Keratinocyte (primary cell): ENCODE measurements at regions not wholly inside any gene's neighbourhood (a gene's known extent, or its start where the extent isn't known, plus 50 kb on each side); places are given as distances from the start of the nearest gene placed in this dataset.
A peak's percentile ranks its signal among the peaks of the same experiment; 100 is the strongest.

ENCODE experiments used
- DNase-seq: peaks from one replicate; pipeline ENCODE4 v3.0.0-alpha.2; 2011; ENCODE audit warnings: low read depth, missing footprints, low spot score
- FAIRE-seq: peaks from 2 replicates; lab custom pipeline; 2011; peaks lifted over from hg19 to GRCh38; lab: Jason Lieb, UNC
- H2AFZ ChIP-seq: 2 replicates; pipeline ENCODE4 v1.6.0; 2012; ENCODE audit warnings: low read length, control low read depth, inconsistent platforms; ENCODE audit not compliant: control insufficient read depth
- H3K27ac ChIP-seq: 2 replicates; pipeline ENCODE4 v1.5.1; 2011; ENCODE audit warnings: low read length; ENCODE audit not compliant: control insufficient read depth, insufficient read depth
- H3K27me3 ChIP-seq: 3 replicates; pipeline ENCODE4 v1.6.0; 2011; ENCODE audit warnings: low read length; ENCODE audit not compliant: control insufficient read depth, insufficient read depth; ENCODE audit errors: extremely low read depth
- H3K36me3 ChIP-seq, 2 experiments: 2 replicates in 1 of 2; 3 replicates in 1 of 2; pipeline ENCODE4 v1.5.1; 2011; ENCODE audit warnings: low read length in 2 of 2, mild to moderate bottlenecking in 1 of 2; ENCODE audit not compliant: control insufficient read depth in 2 of 2, insufficient read depth in 2 of 2; ENCODE audit errors: extremely low read depth in 1 of 2
- H3K4me1 ChIP-seq: 3 replicates; pipeline ENCODE4 v1.5.1; 2011; ENCODE audit warnings: low read length; ENCODE audit not compliant: control insufficient read depth, insufficient read depth; ENCODE audit errors: extremely low read depth
- H3K4me2 ChIP-seq: 3 replicates; pipeline ENCODE4 v1.6.0; 2011; ENCODE audit warnings: low read depth, low read length; ENCODE audit not compliant: control insufficient read depth, insufficient read depth; ENCODE audit errors: extremely low read depth
- H3K4me3 ChIP-seq, 3 experiments: fragments of 200-600 bp in 1 of 3; sonication (generic) in 1 of 3; 2 replicates in 2 of 3; 3 replicates in 1 of 3; pipeline ENCODE4 v1.5.1; 2011 to 2016; ENCODE audit warnings: low read length in 3 of 3, mild to moderate bottlenecking in 3 of 3, control low read depth in 2 of 3, inconsistent platforms in 1 of 3, low read depth in 1 of 3, mixed read lengths in 1 of 3, mixed run types in 1 of 3, moderate library complexity in 1 of 3; ENCODE audit not compliant: control insufficient read depth in 2 of 3, insufficient read depth in 2 of 3; ENCODE audit errors: extremely low read depth in 1 of 3
- H3K79me2 ChIP-seq: 2 replicates; pipeline ENCODE4 v1.6.0; 2012; ENCODE audit warnings: low read length; ENCODE audit not compliant: control insufficient read depth, insufficient read depth
- H3K9ac ChIP-seq: 3 replicates; pipeline ENCODE4 v1.6.0; 2011; ENCODE audit warnings: low read length; ENCODE audit not compliant: control insufficient read depth, insufficient read depth; ENCODE audit errors: extremely low read depth
- H3K9me1 ChIP-seq: 3 replicates; pipeline ENCODE4 v1.6.0; 2011; ENCODE audit warnings: low read length; ENCODE audit not compliant: control insufficient read depth, insufficient read depth; ENCODE audit errors: extremely low read depth
- H3K9me3 ChIP-seq: 2 replicates; pipeline ENCODE4 v1.5.1; 2012; ENCODE audit warnings: low read depth, low read length; ENCODE audit not compliant: control insufficient read depth
- H4K20me1 ChIP-seq: 3 replicates; pipeline ENCODE4 v1.6.0; 2011; ENCODE audit warnings: low read length; ENCODE audit not compliant: control insufficient read depth, insufficient read depth; ENCODE audit errors: extremely low read depth
- EZH2 ChIP-seq: IDR thresholded peaks from one replicate; pipeline ENCODE4 v1.6.1; 2012; ENCODE audit warnings: inconsistent platforms, mild to moderate bottlenecking, low read length, moderate library complexity
- dilution Hi-C: fragments of 300-500 bp; cut with MboI; formaldehyde crosslinking; loops from one replicate; pipeline ENCODE4 v1.7.0; 2020; ENCODE audit warnings: low sequenced_read_pairs; ENCODE audit not compliant: extremely low pct_ligation_motif_present
- TF ChIP-seq, protein P1 (sequence below), 3 experiments: IDR thresholded peaks in 1 of 3; conservative IDR thresholded peaks in 1 of 3; optimal IDR thresholded peaks in 1 of 3; 2 replicates in 2 of 3; 3 replicates in 1 of 3; pipeline versions ENCODE3 to v1.5.1; 2011; ENCODE audit warnings: low read length in 3 of 3, mild to moderate bottlenecking in 3 of 3, moderate library complexity in 2 of 3, control low read depth in 1 of 3, inconsistent platforms in 1 of 3; ENCODE audit not compliant: insufficient read depth in 2 of 3; ENCODE audit errors: extremely low read depth in 1 of 3

DNA sequence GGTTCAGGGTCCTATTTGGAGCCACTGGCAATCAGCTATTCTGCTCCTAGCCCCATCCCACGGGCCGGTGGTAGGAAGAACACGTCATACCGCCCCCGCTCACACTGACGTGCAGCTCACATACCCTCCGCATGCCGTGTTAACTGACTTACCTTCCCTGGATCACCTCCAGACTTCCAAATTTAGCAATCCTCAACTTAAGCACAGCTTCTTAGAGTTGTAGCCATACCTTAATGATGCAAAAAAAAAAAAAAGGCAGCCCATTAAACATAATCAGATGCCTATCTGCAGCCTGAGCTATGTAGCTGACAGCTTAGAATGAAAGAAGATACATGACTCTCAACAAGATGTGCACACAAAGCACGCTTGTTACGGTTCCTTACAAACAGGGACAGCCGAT lies 93.0 kb downstream of the IRX2 start:
- dilution Hi-C loops: no loop called here
- no peak overlapping the region for H3K9ac ChIP-seq
- peak overlapping the region; percentile 83 for H2AFZ ChIP-seq
- H4K20me1 ChIP-seq: no peaks in the 10 kb centered on the region
- FAIRE-seq (peak; percentile 87), DNase-seq (peak; percentile 66)
- H3K79me2 ChIP-seq: no peaks in the 10 kb centered on the region
- no peaks in the 10 kb centered on the region for H3K9me1 ChIP-seq
- no peaks in the 10 kb centered on the region for H3K27me3 ChIP-seq
- TF ChIP-seq EZH2: no peak
- TF ChIP-seq, protein P1, sequence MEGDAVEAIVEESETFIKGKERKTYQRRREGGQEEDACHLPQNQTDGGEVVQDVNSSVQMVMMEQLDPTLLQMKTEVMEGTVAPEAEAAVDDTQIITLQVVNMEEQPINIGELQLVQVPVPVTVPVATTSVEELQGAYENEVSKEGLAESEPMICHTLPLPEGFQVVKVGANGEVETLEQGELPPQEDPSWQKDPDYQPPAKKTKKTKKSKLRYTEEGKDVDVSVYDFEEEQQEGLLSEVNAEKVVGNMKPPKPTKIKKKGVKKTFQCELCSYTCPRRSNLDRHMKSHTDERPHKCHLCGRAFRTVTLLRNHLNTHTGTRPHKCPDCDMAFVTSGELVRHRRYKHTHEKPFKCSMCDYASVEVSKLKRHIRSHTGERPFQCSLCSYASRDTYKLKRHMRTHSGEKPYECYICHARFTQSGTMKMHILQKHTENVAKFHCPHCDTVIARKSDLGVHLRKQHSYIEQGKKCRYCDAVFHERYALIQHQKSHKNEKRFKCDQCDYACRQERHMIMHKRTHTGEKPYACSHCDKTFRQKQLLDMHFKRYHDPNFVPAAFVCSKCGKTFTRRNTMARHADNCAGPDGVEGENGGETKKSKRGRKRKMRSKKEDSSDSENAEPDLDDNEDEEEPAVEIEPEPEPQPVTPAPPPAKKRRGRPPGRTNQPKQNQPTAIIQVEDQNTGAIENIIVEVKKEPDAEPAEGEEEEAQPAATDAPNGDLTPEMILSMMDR (optimal IDR thresholded peaks at IDR 0.05 in 1 of 3, IDR thresholded peaks at IDR 0.05 in 1 of 3, conservative IDR thresholded peaks at IDR 0.05 in 1 of 3; ENCODE audit: extremely low read depth in 1 of 3, insufficient read depth in 2 of 3, low read length in 3 of 3): no peak
- H3K9me3 ChIP-seq: no peaks in the 10 kb centered on the region
- peak overlapping the region in 2 of 3 experiments; percentile 11 to 43 for H3K4me3 ChIP-seq
- H3K4me2 ChIP-seq: peak overlapping the region; percentile 95
- peaks cover 31% of the 10 kb centered on the region for H3K4me1 ChIP-seq
- peak overlapping the region; percentile 49 for H3K27ac ChIP-seq
- no peaks in the 10 kb centered on the region for H3K36me3 ChIP-seq

- H3K27me3 ChIP-seq: no peaks in the 10 kb centered on the region
- no peaks in the 10 kb centered on the region for H3K9me1 ChIP-seq
- no peak overlapping the region for H3K27ac ChIP-seq
- H2AFZ ChIP-seq: no peak overlapping the region
- no peak for DNase-seq
- H3K4me2 ChIP-seq: no peak overlapping the region
- no peak overlapping the region for H3K9ac ChIP-seq
- H4K20me1 ChIP-seq: no peaks in the 10 kb centered on the region
- no peaks in the 10 kb centered on the region for H3K9me3 ChIP-seq
- H3K79me2 ChIP-seq: no peaks in the 10 kb centered on the region
- TF ChIP-seq, protein P1 (optimal IDR thresholded peaks at IDR 0.05 in 1 of 3, IDR thresholded peaks at IDR 0.05 in 1 of 3, conservative IDR thresholded peaks at IDR 0.05 in 1 of 3; ENCODE audit: extremely low read depth in 1 of 3, insufficient read depth in 2 of 3, low read length in 3 of 3): no peak
- no peak for TF ChIP-seq EZH2
- H3K36me3 ChIP-seq: no peaks in the 10 kb centered on the region
- peaks cover 31% of the 10 kb centered on the region for H3K4me1 ChIP-seq
- H3K4me3 ChIP-seq: no peak overlapping the region
- no peak for FAIRE-seq
- dilution Hi-C loops: no loop called here
Measured at GRCh38 chr5:2657151-2657550, 94.3 kb downstream of the IRX2 start.
